Glutamatergic neuron (in vitro differentiated cells): ENCODE measurements at regions not wholly inside any gene's neighbourhood (a gene's known extent, or its start where the extent isn't known, plus 50 kb on each side); places are given as distances from the start of the nearest gene placed in this dataset.

Experiments used
- DNase-seq: peaks from one replicate; pipeline ENCODE4 v3.0.0; 2022
- H3K27ac Mint-ChIP-seq: one replicate; pipeline ENCODE4 v1.8.0; 2020; ENCODE audit warnings: mild to moderate bottlenecking, mixed read lengths, inconsistent platforms; ENCODE audit not compliant: unreplicated experiment
- H3K27me3 Mint-ChIP-seq: one replicate; pipeline ENCODE4 v1.8.0; 2020; ENCODE audit warnings: mild to moderate bottlenecking, moderate library complexity, mixed read lengths, inconsistent platforms; ENCODE audit not compliant: unreplicated experiment
- H3K36me3 Mint-ChIP-seq: one replicate; pipeline ENCODE4 v1.8.0; 2020; ENCODE audit warnings: mild to moderate bottlenecking, mixed read lengths, inconsistent platforms; ENCODE audit not compliant: unreplicated experiment
- H3K4me1 Mint-ChIP-seq: one replicate; pipeline ENCODE4 v1.8.0; 2020; ENCODE audit warnings: mild to moderate bottlenecking, low read depth, mixed read lengths, inconsistent platforms; ENCODE audit not compliant: unreplicated experiment
- H3K4me3 Mint-ChIP-seq: one replicate; pipeline ENCODE4 v1.8.0; 2020; ENCODE audit warnings: mild to moderate bottlenecking, mixed read lengths, inconsistent platforms; ENCODE audit not compliant: unreplicated experiment
- H3K9me3 Mint-ChIP-seq: one replicate; pipeline ENCODE4 v1.8.0; 2020; ENCODE audit warnings: mild to moderate bottlenecking, moderate library complexity, mixed read lengths, inconsistent platforms; ENCODE audit not compliant: unreplicated experiment
- TF ChIP-seq, protein P1 (sequence below): fragments of 200-600 bp; sonication (generic); IDR thresholded peaks from one replicate; pipeline ENCODE4 v1.5.0; 2021; ENCODE audit not compliant: partially characterized antibody, unreplicated experiment

DNA sequence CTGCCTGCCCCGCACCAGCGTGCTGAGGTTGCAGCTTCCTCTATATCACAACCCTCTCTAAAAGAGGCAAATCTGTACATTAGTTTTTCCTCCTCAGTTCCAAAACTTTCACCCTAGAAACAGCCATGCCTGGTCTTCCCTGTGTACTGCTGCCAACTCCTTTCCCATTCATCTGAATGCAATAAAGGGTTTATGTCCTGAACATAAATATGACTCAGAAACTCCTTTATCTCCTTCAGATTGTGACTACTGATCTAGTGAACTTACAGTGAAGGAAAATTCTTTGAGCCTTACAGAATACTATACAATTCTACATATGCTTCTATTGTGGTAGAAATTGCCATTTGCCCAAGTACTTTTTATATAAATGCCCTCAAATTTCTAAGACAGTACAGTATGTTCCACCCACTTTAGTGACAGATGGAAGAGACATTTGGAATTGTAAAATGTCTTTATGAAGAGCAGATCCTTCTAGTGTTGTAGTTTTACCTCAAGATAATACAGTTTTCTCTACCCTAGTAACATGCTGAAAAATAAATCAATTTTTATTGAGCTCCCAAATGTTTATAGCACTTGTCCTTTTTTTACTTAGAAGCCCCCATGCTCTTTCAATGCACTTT is 345.1 kb upstream of the SNX7 start:
- TF ChIP-seq, protein P1, sequence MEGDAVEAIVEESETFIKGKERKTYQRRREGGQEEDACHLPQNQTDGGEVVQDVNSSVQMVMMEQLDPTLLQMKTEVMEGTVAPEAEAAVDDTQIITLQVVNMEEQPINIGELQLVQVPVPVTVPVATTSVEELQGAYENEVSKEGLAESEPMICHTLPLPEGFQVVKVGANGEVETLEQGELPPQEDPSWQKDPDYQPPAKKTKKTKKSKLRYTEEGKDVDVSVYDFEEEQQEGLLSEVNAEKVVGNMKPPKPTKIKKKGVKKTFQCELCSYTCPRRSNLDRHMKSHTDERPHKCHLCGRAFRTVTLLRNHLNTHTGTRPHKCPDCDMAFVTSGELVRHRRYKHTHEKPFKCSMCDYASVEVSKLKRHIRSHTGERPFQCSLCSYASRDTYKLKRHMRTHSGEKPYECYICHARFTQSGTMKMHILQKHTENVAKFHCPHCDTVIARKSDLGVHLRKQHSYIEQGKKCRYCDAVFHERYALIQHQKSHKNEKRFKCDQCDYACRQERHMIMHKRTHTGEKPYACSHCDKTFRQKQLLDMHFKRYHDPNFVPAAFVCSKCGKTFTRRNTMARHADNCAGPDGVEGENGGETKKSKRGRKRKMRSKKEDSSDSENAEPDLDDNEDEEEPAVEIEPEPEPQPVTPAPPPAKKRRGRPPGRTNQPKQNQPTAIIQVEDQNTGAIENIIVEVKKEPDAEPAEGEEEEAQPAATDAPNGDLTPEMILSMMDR = no peak
- no peak overlapping the region for H3K27ac Mint-ChIP-seq
- H3K4me3 Mint-ChIP-seq = no peak overlapping the region
- no peaks in the 10 kb centered on the region for H3K9me3 Mint-ChIP-seq
- no peaks in the 10 kb centered on the region for H3K27me3 Mint-ChIP-seq
- no peaks in the 10 kb centered on the region for H3K4me1 Mint-ChIP-seq
- H3K36me3 Mint-ChIP-seq = no peaks in the 10 kb centered on the region
- no peak for DNase-seq

- Mint-ChIP-seq H3K36me3 (no peaks in the 10 kb centered on the region), H3K27me3 (no peaks in the 10 kb centered on the region)
Measured at GRCh38 chr1:98315309-98315708, 346.2 kb upstream of the SNX7 start.

DNA sequence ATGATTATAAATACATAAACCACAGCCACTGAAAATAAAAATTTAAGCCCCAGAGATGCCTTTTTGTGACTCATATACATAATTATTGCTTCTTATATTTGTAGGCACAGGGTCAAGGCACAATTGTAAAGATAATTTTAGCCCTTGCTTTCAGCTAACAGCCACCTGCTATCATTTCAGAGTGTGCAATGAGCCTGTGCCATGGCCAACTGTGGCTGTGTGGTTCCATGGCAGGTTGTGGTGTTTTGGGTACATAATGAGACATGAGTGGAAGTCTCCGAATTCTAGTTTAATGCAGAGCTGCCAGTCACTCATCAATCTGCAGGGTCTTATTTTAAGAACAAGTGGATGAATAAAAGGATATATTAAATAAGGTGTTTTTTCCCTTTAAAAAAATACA is 346.9 kb upstream of the SNX7 start:
- Mint-ChIP-seq H3K9me3 (no peaks in the 10 kb centered on the region), H3K36me3 (no peaks in the 10 kb centered on the region), H3K27ac (no peak overlapping the region), H3K27me3 (no peaks in the 10 kb centered on the region), H3K4me1 (no peaks in the 10 kb centered on the region), H3K4me3 (no peak overlapping the region)
- TF ChIP-seq, protein P1 = no peak
- no peak for DNase-seq

More at GRCh38 chr1:98315309-98315708, 346.2 kb upstream of the SNX7 start:
- TF ChIP-seq, protein P1 = no peak
- H3K27ac Mint-ChIP-seq = no peak overlapping the region
- no peak overlapping the region for H3K4me3 Mint-ChIP-seq
- no peaks in the 10 kb centered on the region for H3K4me1 Mint-ChIP-seq
- no peak for DNase-seq
- H3K9me3 Mint-ChIP-seq = no peaks in the 10 kb centered on the region

DNA sequence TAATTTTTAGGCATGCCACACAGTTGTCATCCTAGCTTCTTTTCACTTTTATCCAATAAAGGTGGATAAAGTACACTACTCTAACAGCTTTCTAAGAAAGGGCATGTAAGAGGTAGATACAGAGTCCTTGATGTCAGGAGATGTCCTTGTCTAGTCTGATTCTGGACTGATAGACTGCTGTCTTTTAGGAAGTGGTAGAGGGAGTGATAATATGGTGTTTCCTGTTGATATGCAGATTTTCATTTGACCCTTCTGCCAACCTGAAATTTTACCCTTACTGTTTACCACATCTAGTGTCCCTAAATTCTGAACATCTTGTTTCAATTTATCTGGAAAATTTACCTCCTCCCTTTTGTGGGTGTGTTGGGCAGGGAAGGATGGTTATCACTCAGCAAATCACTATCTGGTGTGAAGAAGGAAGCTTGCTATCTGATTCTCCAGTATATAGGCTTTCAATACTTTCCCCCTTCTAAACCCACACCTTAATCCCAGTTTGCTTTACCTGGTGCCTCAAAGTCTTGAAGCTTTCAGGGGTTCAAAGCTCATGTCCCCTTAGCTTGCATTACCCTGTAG is 354.9 kb upstream of the SNX7 start:
- Mint-ChIP-seq H3K27me3 (no peaks in the 10 kb centered on the region), H3K9me3 (no peaks in the 10 kb centered on the region), H3K4me1 (no peaks in the 10 kb centered on the region), H3K27ac (no peak overlapping the region), H3K4me3 (no peak overlapping the region), H3K36me3 (no peaks in the 10 kb centered on the region)
- DNase-seq = no peak
- TF ChIP-seq, protein P1 = no peak

- Mint-ChIP-seq H3K27ac (no peak overlapping the region), H3K4me3 (no peak overlapping the region), H3K9me3 (no peaks in the 10 kb centered on the region), H3K4me1 (no peaks in the 10 kb centered on the region), H3K36me3 (no peaks in the 10 kb centered on the region), H3K27me3 (no peaks in the 10 kb centered on the region)
- TF ChIP-seq, protein P1 = no peak
- DNase-seq = no peak
Measured at GRCh38 chr1:98305362-98305761, 356.2 kb upstream of the SNX7 start.
